NAMALWA (cell line): ENCODE measurements at regions not wholly inside any gene's neighbourhood (a gene's known extent, or its start where the extent isn't known, plus 50 kb on each side); places are given as distances from the start of the nearest gene placed in this dataset.

ENCODE experiments used
- DNase-seq: peaks from one replicate; pipeline ENCODE4 v3.0.0-alpha.2; 2015; ENCODE audit warnings: low spot score

GRCh38 chr5:2335733-2336515, 415.6 kb downstream of the IRX2 start:
- DNase-seq: no peak

- no peak for DNase-seq
These were observed 416.2 kb downstream of the IRX2 start for GRCh38 chr5:2335125-2335732.

GRCh38 chr5:2334719-2335118, 416.8 kb downstream of the IRX2 start:
- DNase-seq: no peak

GRCh38 chr5:2333291-2333690, 418.2 kb downstream of the IRX2 start:
- DNase-seq: no peak

GRCh38 chr5:2332521-2332920, 419.0 kb downstream of the IRX2 start:
- no peak for DNase-seq

- DNase-seq: no peak
These were observed 420.9 kb downstream of the IRX2 start for GRCh38 chr5:2330325-2331130.

- DNase-seq: no peak
These were observed 421.7 kb downstream of the IRX2 start for GRCh38 chr5:2329741-2330140.

GRCh38 chr5:2326601-2327000, 424.9 kb downstream of the IRX2 start:
- DNase-seq: no peak

- DNase-seq: no peak
These were observed 426.7 kb downstream of the IRX2 start for GRCh38 chr5:2324788-2325187.

- DNase-seq: no peak
These were observed 430.9 kb downstream of the IRX2 start for GRCh38 chr5:2320611-2321010.

- no peak for DNase-seq
These were observed 433.9 kb downstream of the IRX2 start for GRCh38 chr5:2317540-2317939.

GRCh38 chr5:2311851-2312250, 429.1 kb upstream of the IRX4 start:
- no peak for DNase-seq

- no peak for DNase-seq
These were observed 428.2 kb upstream of the IRX4 start for GRCh38 chr5:2310946-2311345.

GRCh38 chr5:2307631-2308030, 424.9 kb upstream of the IRX4 start:
- DNase-seq: no peak

GRCh38 chr5:2306711-2307110, 424.0 kb upstream of the IRX4 start:
- no peak for DNase-seq

GRCh38 chr5:2303431-2304100, 420.8 kb upstream of the IRX4 start:
- DNase-seq: no peak

- no peak for DNase-seq
These were observed 419.4 kb upstream of the IRX4 start for GRCh38 chr5:2302169-2302568.

- no peak for DNase-seq
These were observed 418.3 kb upstream of the IRX4 start for GRCh38 chr5:2300861-2301574.

- DNase-seq: no peak
These were observed 417.7 kb upstream of the IRX4 start for GRCh38 chr5:2300421-2300820.

- no peak for DNase-seq
These were observed 416.9 kb upstream of the IRX4 start for GRCh38 chr5:2299388-2300220.

- no peak for DNase-seq
These were observed 416.1 kb upstream of the IRX4 start for GRCh38 chr5:2298781-2299180.
